GM19238 (cell line): ENCODE measurements at regions not wholly inside any gene's neighbourhood (a gene's known extent, or its start where the extent isn't known, plus 50 kb on each side); places are given as distances from the start of the nearest gene placed in this dataset.
"Not testable (repeated sequence)": the region's sequence is repeated elsewhere in the genome, so short reads cannot be mapped to it uniquely, and the experiment has no call there.

ENCODE experiments used
- DNase-seq: peaks from one replicate; pipeline ENCODE4 v3.0.0; 2011; ENCODE audit warnings: low spot score; ENCODE audit not compliant: insufficient read length

- no peak for DNase-seq
Measured at GRCh38 chr10:2798336-2799022, 268.9 kb upstream of the PFKP start.

DNA sequence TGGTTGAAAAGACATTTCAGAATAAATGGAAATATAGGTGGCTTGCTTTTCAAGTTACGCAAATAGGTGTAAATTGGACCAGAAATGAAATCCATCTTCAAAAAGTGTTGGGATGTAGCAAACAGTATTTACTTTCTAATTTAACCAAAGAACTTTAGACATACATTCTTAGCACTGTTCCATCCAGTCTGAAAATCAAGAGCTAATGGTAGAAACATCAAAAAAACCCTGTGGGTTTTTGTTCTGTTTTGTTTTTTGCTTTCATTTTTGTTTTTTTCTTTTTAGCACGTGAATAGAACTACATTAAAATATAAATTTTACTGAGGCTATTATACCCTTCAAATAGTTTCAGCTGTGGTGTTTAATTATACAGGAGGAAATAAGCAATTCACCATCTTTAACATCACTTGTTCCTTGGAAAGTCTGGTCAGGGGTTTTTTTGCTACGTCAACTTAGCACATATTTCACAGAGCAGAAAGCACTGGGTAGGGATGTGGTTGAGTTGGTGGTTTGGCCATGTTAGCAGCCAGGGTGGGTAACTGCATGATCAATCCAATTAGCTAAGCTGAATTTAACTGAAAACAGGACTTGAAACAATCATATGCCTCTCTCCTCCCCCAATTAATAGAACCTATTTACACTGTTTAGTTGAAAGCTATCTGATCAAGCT is 275.4 kb upstream of the PFKP start:
- peak; percentile 13 for DNase-seq

DNA sequence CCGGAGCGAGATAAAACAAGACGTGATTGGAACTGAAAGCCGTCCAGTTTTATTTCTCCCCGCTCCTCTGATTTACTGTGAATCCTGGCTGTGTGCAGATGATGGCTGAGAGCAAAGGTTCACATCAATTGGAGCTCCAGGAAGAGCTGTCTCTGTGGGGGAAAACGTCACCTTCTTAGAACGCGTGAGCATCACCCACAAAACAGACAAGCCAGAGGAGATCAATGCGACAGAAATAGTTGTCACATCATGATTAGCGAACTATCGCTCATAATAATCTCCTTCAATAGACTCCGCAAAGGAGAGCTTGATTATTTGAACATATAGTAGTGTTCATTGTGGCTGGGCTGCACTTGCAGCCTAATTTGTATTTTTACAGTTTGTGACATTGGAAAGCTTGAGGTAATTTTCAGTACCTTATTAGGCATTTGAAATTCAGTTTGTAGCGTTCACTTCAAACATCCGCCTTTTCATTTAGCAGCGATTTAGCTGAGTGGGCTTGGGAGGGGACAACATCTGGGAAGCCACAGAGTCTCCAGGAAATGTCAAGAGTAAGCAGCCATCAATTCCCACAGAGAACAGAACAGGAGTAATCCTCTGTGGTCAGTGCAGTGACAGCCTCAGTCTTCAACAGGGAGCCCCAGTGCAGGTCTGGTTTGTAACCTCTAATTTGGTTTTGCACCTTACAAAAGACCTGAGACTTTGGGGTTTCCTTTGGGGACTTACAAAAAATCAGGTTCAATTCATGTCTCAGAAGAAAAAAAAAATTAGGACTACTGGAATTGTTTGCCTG is 276.8 kb upstream of the PFKP start:
- DNase-seq = no peak

DNA sequence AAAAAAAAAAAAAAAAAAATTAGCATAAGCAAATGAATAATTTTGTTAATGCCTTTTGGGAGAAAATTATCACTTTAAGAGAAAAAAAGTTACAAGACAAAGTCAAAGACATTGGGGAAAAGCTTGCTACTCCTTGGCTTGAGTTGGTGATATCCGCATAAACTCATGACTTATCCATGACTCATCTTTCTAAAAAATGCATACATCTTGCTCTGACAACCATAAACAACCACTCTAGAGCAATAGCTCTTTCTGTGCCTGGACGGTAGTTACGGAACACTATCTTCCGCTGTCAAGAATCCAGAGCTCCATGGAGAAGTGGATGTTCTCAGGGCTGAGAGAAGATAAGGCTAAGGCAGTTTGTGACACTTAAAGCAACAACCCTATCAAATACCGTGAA is 281.1 kb upstream of the PFKP start:
- DNase-seq = no peak

DNA sequence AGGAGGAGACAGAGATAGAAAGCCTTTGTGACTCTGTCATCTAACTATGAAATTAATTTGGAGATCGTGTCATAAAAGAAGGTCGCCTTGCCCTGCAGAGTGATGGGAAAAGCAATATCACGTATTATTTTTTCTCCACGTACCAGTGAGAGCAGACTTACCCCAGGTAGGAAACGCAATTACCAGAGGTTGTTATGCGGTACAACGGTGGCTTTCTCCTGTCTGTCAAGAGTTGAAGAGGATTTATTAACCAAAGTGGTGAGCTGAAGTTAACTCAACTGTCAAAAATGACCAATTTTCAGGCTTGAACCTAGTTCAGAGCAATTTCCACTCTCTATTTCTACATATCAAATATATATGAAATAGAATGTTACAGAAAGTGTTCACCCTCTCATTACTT is 282.6 kb upstream of the PFKP start:
- DNase-seq = no peak

DNA sequence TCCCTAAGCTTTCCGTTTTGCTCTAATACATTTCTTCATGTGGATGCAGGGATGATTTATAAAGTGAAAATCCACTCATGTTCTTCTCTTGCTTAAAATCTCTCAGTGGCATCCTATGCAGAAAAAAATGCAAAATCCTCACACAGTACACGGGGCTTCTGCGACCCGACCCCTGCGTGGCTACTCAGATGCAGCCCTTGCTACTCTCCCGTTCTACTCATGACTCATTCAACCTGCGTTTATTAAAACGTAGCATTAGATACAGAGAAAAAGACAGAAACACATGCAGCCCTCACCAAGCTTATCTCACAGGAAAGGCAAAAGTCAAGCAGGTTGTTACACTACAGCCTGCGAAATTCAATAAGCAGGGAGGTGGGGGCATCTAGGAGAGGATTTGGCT is 284.4 kb upstream of the PFKP start:
- no peak for DNase-seq

DNA sequence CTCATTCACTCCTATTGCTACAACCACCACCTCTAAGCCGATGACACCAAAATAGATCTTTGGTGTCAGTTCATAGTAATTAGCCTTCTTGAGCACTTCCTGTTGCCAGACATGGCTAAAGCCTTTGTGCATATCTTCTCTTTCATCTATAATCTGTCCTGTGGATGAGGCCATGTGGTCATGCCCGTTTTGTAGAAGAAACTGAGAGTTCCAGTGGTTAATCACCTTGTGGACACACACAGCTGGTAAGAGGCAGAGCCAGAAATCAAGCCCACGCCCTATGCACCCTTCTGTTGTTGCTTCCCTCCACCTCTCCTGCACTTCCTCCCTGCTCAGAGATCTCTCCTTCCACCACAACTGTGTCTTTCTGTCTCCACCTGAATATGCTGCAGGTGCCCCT is 285.1 kb upstream of the PFKP start:
- DNase-seq = no peak

- no peak for DNase-seq
Measured at GRCh38 chr10:2777666-2778355, 289.5 kb upstream of the PFKP start.

GRCh38 chr10:2772816-2773631 is 294.3 kb upstream of the PFKP start:
- DNase-seq = no peak

GRCh38 chr10:2772135-2772534 is 295.2 kb upstream of the PFKP start:
- no peak for DNase-seq

GRCh38 chr10:2767293-2767692 is 300.1 kb upstream of the PFKP start:
- DNase-seq = not testable (repeated sequence)

- no peak for DNase-seq
Measured at GRCh38 chr10:2761971-2762370, 305.4 kb upstream of the PFKP start.

DNA sequence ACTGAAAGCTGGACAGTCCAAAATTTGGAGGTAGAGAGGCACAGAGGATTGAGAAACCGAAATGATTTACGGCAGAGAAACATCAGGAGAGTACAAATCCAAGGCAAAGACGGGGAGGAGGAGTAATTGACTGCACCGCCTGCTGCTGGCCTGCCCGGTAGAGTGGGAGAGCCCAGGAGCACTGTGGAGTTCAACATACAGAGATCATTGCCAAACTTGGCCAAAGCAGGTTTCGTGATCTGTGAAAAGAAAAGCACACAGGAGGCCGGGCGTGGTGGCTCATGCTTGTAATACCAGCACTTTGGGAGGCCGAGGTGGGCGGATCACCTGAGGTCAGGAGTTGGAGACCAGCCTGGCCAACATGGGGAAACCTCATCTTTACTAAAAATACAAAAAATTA is 306.0 kb upstream of the PFKP start:
- DNase-seq = no peak

DNA sequence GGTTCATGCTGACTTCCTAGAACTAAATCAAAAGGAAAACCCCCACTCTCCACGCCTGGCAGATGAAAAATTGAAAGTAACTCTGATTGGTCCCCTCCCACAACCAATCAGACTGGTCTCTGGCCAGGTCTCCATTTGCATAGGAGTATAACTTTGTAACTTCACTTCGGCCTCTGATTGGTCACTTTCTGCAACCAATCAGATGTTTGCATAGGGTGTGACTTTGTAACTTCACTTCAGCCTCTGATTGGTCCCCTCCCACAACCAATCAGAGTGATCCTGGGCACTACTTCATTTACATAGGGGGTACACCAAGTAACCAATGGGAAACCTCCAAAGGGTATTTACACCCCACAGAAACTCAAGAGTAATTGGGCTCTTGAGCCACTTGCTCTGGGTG is 306.6 kb upstream of the PFKP start:
- no peak for DNase-seq

DNA sequence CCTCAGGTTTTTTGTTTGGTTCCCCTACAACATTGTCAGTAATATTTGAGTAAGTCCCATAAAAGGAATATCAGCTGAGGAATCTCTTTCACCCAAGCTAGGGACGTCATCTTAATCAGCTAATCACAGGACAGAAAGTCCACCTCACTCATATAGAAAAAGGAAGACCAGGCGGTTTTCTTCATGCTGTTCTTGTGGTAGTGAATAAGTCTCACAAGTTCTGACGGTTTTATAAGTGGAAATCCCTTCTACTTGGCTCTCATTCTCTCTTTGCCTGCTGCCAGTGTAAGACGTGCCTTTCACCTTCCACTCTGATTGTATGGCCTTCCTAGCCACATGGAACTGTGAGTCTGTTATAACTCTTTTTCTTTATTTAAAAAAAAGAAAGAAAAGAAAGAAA is 308.1 kb upstream of the PFKP start:
- no peak for DNase-seq

DNA sequence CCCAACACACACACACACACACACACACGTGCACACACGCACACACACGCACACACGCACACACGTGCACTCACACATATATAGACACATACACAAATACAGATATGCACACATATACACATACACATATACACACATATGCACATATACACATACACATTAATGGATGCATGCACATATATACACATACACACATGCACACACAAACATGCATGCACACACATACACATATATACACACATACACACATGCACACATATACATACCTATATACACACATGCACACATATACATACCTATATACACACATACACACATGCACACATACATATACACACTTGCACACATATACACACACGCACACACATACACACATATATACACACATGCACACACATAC is 312.4 kb upstream of the PFKP start:
- no peak for DNase-seq

DNA sequence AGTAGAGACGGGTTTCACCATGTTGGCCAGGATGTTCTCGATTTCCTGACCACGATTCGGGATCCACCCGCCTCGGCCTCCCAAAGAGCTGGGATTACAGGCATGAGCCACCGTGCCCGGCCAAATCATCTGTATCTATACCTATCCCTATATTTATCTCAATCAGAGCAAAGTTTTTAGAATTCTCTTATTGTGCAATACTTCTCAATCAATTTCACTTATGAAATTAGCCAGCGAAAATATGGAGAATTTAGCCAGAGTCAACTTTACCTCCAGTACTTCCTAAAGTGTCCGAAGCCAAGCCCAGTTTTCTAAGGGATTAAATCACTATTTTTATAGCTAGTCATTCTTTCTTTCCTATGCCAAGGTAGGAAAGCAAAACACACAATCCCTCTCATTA is 319.1 kb upstream of the PFKP start:
- no peak for DNase-seq

GRCh38 chr10:2746638-2747037 is 320.7 kb upstream of the PFKP start:
- no peak for DNase-seq

- no peak for DNase-seq
Measured at GRCh38 chr10:2745666-2746065, 321.7 kb upstream of the PFKP start.

DNA sequence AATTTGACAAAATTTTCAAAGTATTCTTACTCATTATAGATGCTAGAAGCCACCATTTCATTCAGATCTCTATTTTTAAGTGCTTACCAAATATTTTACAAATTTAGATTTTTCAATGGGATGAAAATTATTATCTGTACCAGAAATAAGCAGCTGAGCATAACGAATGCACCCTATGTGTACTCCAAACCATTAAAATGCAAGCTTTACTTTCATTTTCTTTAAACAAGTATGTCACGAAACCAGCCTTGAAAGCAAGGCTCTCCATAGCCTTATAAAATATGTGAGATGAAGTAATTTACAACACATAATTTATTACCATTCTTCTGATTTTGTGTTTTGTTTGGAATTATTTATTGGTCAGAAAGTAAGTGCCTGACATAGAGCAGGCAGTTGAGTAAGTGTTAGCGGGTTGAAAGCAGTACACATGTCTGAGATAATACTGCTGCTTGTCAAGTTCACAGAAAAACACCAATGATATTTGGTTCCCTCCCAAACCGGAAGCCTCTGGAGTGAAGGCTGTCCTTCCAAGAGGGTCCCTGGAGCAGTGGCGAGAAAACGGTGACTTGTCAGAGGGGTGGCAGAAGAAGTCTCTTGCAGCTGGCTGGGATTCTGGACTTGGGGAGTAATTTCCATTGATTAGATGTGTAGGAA is 322.7 kb upstream of the PFKP start:
- no peak for DNase-seq

DNA sequence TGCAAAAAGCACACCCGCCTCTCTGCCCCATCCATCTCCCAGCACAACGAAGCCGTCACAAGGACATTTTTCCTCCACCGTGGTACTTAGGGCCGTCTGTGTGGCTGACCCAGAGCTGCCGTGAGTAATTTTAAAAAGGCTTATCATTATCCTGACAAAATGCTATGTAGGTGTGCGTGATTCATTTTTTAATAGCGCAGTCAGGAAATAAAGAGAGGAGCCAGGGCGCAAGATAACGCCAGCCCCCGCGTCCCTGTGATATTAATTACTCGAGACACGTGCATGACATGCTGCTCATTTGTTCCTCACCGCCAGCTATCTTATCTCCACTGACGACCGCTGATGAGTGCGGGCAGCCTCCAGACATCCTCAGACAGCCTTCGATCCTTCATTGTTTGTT is 332.7 kb upstream of the PFKP start:
- DNase-seq = no peak
